ENCODE measurements at regions not wholly inside any gene's neighbourhood (a gene's known extent, or its start where the extent isn't known, plus 50 kb on each side); places are given as distances from the start of the nearest gene placed in this dataset.
"Not testable (repeated sequence)": the region's sequence is repeated elsewhere in the genome, so short reads cannot be mapped to it uniquely, and the experiment has no call there.

- Histone ChIP-seq H3K27ac (ENCODE audit: low read depth in 1 of 2, low read length in 2 of 2) (no peak overlapping the region), H3K27me3 (ENCODE audit: control insufficient read depth in 1 of 2, insufficient read depth in 2 of 2, low read length in 2 of 2) (no peaks in the 10 kb centered on the region), H3K9me3 (ENCODE audit: control insufficient read depth in 1 of 2, insufficient read depth in 1 of 2, low read length in 2 of 2) (peaks cover 0 to 10% of the 10 kb centered on the region in 2 experiments), H3K36me3 (ENCODE audit: insufficient read depth, low read length) (no peaks in the 10 kb centered on the region), H3K4me3 (ENCODE audit: low read length) (no peak overlapping the region), H3K4me1 (ENCODE audit: insufficient read depth, low read length) (no peaks in the 10 kb centered on the region)
- POLR2A ChIA-PET = no interaction called here
- Mint-ChIP-seq H3K9me3 (no peaks in the 10 kb centered on the region), H3K27ac (no peak overlapping the region), H3K36me3 (ENCODE audit: low read depth) (no peaks in the 10 kb centered on the region), H3K27me3 (peaks cover 34% of the 10 kb centered on the region), H3K4me1 (ENCODE audit: low read depth) (no peaks in the 10 kb centered on the region), H3K4me3 (no peak overlapping the region)
- CTCF ChIA-PET = no interaction called here
- intact Hi-C loops (cut with DNase I, micrococcal nuclease) = no loop called here
- DNase-seq = no peak
- ATAC-seq (ENCODE audit: poor library complexity) = no peak
- TF ChIP-seq CTCF (IDR thresholded peaks at IDR 0.05) = no peak
These were observed 70.0 kb downstream of the KCTD15 start for GRCh38 chr19:33866696-33867095.

GRCh38 chr19:33868076-33868735 lies 71.5 kb downstream of the KCTD15 start:
- H3K9me3 ChIP-seq (ENCODE audit: control insufficient read depth in 1 of 2, insufficient read depth in 1 of 2, low read length in 2 of 2) = peaks cover 0 to 6% of the 10 kb centered on the region in 2 experiments
- TF ChIP-seq CTCF (IDR thresholded peaks at IDR 0.05) = no peak
- no peak overlapping the region for H3K27ac Mint-ChIP-seq
- H3K27me3 Mint-ChIP-seq = peaks cover 42% of the 10 kb centered on the region
- ChIA-PET CTCF (no interaction called here), POLR2A (no interaction called here)
- intact Hi-C loops (cut with DNase I, micrococcal nuclease) = no loop called here
- ATAC-seq (ENCODE audit: poor library complexity) (no peak), DNase-seq (no peak)
- no peak overlapping the region for H3K27ac ChIP-seq (ENCODE audit: low read depth in 1 of 2, low read length in 2 of 2)
- H3K4me3 Mint-ChIP-seq = no peak overlapping the region
- no peaks in the 10 kb centered on the region for H3K36me3 Mint-ChIP-seq (ENCODE audit: low read depth)
- H3K9me3 Mint-ChIP-seq = no peaks in the 10 kb centered on the region
- H3K4me1 Mint-ChIP-seq (ENCODE audit: low read depth) = no peaks in the 10 kb centered on the region
- H3K27me3 ChIP-seq (ENCODE audit: control insufficient read depth in 1 of 2, insufficient read depth in 2 of 2, low read length in 2 of 2) = peaks cover 0 to 6% of the 10 kb centered on the region in 2 experiments
- no peaks in the 10 kb centered on the region for H3K4me1 ChIP-seq (ENCODE audit: insufficient read depth, low read length)
- no peaks in the 10 kb centered on the region for H3K36me3 ChIP-seq (ENCODE audit: insufficient read depth, low read length)
- no peak overlapping the region for H3K4me3 ChIP-seq (ENCODE audit: low read length)

- Mint-ChIP-seq H3K4me3 (no peak overlapping the region), H3K27me3 (peaks cover 46% of the 10 kb centered on the region), H3K36me3 (ENCODE audit: low read depth) (no peaks in the 10 kb centered on the region), H3K9me3 (no peaks in the 10 kb centered on the region), H3K27ac (no peak overlapping the region), H3K4me1 (ENCODE audit: low read depth) (no peaks in the 10 kb centered on the region)
- H3K4me3 ChIP-seq (ENCODE audit: low read length) = no peak overlapping the region
- TF ChIP-seq CTCF (IDR thresholded peaks at IDR 0.05) = no peak
- H3K4me1 ChIP-seq (ENCODE audit: insufficient read depth, low read length) = no peaks in the 10 kb centered on the region
- H3K36me3 ChIP-seq (ENCODE audit: insufficient read depth, low read length) = no peaks in the 10 kb centered on the region
- intact Hi-C loops (cut with DNase I, micrococcal nuclease) = no loop called here
- ChIA-PET POLR2A (no interaction called here), CTCF (no interaction called here)
- peaks cover 0 to 6% of the 10 kb centered on the region in 2 experiments for H3K9me3 ChIP-seq (ENCODE audit: control insufficient read depth in 1 of 2, insufficient read depth in 1 of 2, low read length in 2 of 2)
- DNase-seq (no peak), ATAC-seq (ENCODE audit: poor library complexity) (no peak)
- H3K27ac ChIP-seq (ENCODE audit: low read depth in 1 of 2, low read length in 2 of 2) = no peak overlapping the region
- H3K27me3 ChIP-seq (ENCODE audit: control insufficient read depth in 1 of 2, insufficient read depth in 2 of 2, low read length in 2 of 2) = peaks cover 0 to 6% of the 10 kb centered on the region in 2 experiments
These were observed 72.2 kb downstream of the KCTD15 start for GRCh38 chr19:33868788-33869412.

GRCh38 chr19:33870298-33870932 lies 73.7 kb downstream of the KCTD15 start:
- H3K27me3 ChIP-seq (ENCODE audit: control insufficient read depth in 1 of 2, insufficient read depth in 2 of 2, low read length in 2 of 2); POLR2A ChIA-PET; CTCF ChIA-PET; H3K36me3 Mint-ChIP-seq (ENCODE audit: low read depth); H3K9me3 Mint-ChIP-seq; H3K36me3 ChIP-seq (ENCODE audit: insufficient read depth, low read length); H3K4me1 Mint-ChIP-seq (ENCODE audit: low read depth); ATAC-seq (ENCODE audit: poor library complexity); H3K9me3 ChIP-seq (ENCODE audit: control insufficient read depth in 1 of 2, insufficient read depth in 1 of 2, low read length in 2 of 2); H3K27ac Mint-ChIP-seq; H3K4me3 ChIP-seq (ENCODE audit: low read length); DNase-seq; intact Hi-C loops (cut with DNase I, micrococcal nuclease); H3K27ac ChIP-seq (ENCODE audit: low read depth in 1 of 2, low read length in 2 of 2); H3K4me3 Mint-ChIP-seq; H3K4me1 ChIP-seq (ENCODE audit: insufficient read depth, low read length): not testable (repeated sequence)
- H3K27me3 Mint-ChIP-seq = peaks cover 44% of the 10 kb centered on the region

All from CD4-positive, alpha-beta T cell (primary cell).